Lower leg skin (tissue), 3 donors: ENCODE measurements at regions not wholly inside any gene's neighbourhood (a gene's known extent, or its start where the extent isn't known, plus 50 kb on each side); places are given as distances from the start of the nearest gene placed in this dataset.

Source experiments
- POLR2A ChIP-seq, 2 donors: fragments of 450-650 bp; IDR thresholded peaks; one replicate each; pipeline ENCODE4 v1.6.1; 2016 to 2017; ENCODE audit warnings: antibody characterized with exemption in 2 of 2, mild to moderate bottlenecking in 1 of 2, moderate library complexity in 1 of 2
- TF ChIP-seq, protein P1 (sequence below), 3 donors: fragments of 450-650 bp; IDR thresholded peaks; one replicate each; pipeline ENCODE4 v1.5.1; 2016; ENCODE audit warnings: antibody characterized with exemption in 3 of 3, mild to moderate bottlenecking in 3 of 3, moderate library complexity in 2 of 3

- TF ChIP-seq, protein P1, sequence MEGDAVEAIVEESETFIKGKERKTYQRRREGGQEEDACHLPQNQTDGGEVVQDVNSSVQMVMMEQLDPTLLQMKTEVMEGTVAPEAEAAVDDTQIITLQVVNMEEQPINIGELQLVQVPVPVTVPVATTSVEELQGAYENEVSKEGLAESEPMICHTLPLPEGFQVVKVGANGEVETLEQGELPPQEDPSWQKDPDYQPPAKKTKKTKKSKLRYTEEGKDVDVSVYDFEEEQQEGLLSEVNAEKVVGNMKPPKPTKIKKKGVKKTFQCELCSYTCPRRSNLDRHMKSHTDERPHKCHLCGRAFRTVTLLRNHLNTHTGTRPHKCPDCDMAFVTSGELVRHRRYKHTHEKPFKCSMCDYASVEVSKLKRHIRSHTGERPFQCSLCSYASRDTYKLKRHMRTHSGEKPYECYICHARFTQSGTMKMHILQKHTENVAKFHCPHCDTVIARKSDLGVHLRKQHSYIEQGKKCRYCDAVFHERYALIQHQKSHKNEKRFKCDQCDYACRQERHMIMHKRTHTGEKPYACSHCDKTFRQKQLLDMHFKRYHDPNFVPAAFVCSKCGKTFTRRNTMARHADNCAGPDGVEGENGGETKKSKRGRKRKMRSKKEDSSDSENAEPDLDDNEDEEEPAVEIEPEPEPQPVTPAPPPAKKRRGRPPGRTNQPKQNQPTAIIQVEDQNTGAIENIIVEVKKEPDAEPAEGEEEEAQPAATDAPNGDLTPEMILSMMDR (IDR thresholded peaks at IDR 0.05): no peak
- no peak for TF ChIP-seq POLR2A (IDR thresholded peaks at IDR 0.05)
These were observed 111.6 kb downstream of the ZNF281 start for GRCh38 chr1:200298242-200298641.
